GM18505 (cell line): ENCODE measurements at regions not wholly inside any gene's neighbourhood (a gene's known extent, or its start where the extent isn't known, plus 50 kb on each side); places are given as distances from the start of the nearest gene placed in this dataset.

Source experiments
- ATAC-seq: cut with Tn5 transposase; IDR thresholded peaks from one replicate; pipeline ENCODE4 v1.9.1; 2021; ENCODE audit not compliant: unreplicated experiment
- POLR2A ChIP-seq: IDR thresholded peaks from 4 replicates; pipeline ENCODE4 v1.6.1; 2011; ENCODE audit warnings: borderline replicate concordance; ENCODE audit not compliant: insufficient read depth, insufficient read length; ENCODE audit errors: extremely low read depth

GRCh38 chr3:10743366-10744097, 72.5 kb upstream of the SLC6A11 start:
- no peak for ATAC-seq
- no peak for TF ChIP-seq POLR2A

DNA sequence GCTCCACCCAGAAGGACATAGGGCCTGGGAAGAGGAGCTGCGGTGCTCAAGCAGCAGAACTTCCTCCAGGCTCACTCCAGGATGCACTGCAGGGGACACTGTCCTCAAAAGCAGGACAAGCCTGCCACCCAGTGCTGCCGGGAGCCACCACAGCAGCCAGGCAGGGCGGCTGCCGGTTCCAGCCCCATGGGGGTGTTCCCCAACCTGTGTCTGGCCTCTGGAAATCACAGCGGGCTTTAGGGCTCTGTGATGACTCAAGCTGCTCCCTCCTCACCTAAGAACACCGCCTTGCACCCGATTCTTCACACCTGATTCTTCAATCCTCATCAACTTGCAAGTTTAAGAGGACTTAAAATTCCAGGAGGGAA, 71.9 kb upstream of the SLC6A11 start:
- TF ChIP-seq POLR2A: no peak
- no peak for ATAC-seq

DNA sequence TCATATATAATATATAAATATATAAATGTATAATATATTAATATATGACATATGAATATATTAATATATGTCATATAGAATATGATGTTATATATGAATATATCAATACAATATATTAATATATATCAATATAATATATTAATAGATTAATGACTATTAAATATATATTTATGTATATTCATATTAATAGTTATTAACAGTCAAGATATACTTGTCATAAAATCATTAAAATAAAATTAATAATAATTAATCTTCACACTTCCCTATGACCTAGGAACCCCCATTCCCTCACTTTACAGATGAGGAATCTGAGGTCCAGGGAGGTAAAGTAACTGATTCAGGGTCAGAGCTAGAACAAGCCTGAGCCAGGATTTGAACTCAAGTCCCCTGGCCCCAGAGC, 70.6 kb upstream of the SLC6A11 start:
- no peak for TF ChIP-seq POLR2A
- no peak for ATAC-seq

- ATAC-seq: no peak
- no peak for TF ChIP-seq POLR2A
Measured at GRCh38 chr3:10746001-10746400, 70.0 kb upstream of the SLC6A11 start.

DNA sequence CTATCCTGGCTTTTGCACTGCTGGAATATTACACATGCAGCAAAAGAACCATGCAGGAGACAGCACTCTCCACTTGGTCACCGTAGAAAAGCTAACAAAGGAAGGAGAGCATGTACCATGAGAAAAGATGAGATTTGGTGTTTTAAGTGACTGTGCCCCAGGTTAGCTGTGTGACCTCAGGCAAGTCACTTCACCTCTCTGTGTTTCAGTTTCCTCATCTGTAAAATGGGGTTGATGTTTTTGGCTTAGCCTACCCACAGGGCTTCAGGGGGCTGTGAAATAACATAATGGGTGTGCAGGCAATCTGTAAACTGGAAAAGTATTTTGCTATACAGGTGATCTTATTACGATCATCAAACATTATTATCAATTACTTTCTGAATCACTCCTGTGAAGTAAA, 69.3 kb upstream of the SLC6A11 start:
- ATAC-seq: no peak
- TF ChIP-seq POLR2A: no peak

GRCh38 chr3:10747341-10747740, 68.7 kb upstream of the SLC6A11 start:
- no peak for TF ChIP-seq POLR2A
- ATAC-seq: no peak

DNA sequence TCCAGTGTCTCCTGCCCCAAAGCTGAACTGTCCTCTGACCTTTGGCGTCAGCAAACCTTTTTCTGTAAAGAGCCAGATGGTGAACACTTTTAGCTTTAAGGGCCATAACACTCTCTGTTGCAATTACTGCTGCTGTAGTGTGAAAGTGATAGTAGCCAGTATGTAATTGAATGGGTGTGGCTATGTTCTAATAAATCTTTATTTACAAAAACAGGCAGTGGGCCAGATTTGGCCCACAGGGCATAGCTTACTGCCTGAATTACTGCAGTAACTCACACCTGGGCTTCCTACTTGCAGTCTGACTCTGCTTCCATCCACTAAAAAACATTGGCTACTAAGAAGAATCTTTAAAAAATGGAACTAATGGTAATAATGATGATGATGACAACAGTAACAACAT, 68.0 kb upstream of the SLC6A11 start:
- TF ChIP-seq POLR2A: no peak

DNA sequence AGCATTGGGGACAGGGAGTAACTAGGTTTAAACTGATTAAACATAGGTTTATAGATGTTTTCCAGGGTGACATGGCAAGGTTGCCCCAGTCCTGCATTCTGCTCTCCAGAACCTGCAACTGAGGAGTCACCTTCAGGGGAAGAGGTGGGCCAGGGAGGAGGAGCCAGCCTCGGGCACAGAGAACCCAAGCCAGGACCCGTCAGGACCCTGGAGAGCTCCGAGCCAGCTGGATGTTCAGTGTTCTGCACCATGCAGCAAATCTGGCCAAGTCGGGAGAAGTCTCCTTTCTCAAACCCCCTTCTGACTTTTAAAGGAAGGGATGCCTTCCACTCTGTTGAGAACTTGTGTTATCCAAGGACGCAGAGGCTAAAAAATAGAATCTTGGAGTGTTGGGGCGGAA, 62.1 kb upstream of the SLC6A11 start:
- no peak for ATAC-seq
- no peak for TF ChIP-seq POLR2A

More for the DNA sequence above, 68.0 kb upstream of the SLC6A11 start:
- ATAC-seq: no peak

DNA sequence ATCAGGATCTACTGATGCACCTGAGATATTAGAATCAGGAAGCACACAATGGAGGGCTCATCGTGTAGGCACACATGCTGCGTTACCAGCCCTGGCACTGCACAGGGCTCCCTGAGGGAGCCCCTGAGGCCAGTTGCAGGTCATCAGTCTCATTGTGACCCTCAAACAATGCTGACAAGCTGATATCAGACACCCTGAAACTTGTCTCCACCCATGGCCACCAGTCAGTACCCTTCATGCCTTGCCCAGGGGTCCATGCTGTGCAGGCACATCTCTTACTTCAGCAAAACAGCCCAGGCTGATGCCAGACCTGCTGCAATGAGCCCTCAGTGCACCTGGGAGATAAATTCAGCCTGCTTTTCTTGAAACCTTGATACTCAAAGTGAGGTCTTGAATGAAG, 59.5 kb upstream of the SLC6A11 start:
- no peak for ATAC-seq
- no peak for TF ChIP-seq POLR2A

- no peak for TF ChIP-seq POLR2A
- ATAC-seq: no peak
Measured at GRCh38 chr3:10757021-10757820, 58.8 kb upstream of the SLC6A11 start.

DNA sequence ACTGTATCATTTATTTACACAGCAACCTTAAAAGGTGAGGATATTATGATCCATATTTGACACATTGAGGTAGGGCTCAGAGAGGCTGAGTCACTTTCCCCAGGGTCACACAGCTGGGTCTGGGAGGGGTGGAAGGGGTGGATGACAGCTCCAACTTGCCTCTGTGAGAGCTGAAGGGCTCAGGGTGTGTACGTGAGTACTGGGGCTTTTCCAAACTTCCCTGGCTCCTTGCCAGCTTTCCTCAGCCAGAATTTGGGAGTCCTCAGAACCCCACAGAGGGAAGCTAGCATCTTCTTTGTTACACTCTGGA, 58.3 kb upstream of the SLC6A11 start:
- ATAC-seq: no peak
- TF ChIP-seq POLR2A: no peak

DNA sequence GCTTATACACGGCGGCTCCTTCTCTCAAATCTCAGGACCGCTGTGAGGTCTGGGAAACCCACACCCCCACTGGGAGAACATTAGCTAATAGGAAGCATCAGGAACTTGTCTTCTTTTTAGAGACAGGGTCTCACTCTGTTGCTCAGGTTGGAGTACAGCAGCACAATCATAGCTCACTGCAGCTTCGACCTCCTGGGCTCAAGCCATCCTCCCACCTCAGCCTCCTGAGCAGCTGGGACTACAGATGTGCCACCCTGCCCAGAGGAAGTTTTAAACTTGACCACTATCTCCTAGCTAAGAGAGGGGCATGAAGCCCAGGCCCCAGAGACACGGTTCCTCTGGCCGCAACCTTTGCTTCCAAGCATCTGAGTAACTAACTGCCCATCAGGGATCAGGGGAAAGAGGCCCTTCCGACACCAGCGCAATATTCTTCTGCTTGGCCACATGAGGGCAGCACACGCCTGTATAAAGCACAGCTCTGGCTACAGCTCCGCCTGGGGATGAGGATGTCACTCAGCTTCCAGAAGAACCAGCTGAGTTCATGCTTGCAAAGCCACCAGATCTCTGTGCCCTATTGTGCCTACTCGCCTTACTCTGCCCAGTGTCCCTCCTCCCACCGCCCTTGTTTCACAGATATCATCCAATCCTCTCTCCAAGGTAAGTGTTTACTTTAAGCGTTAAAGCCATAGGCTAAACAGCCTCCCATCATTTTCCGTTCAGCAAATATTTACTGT, 57.6 kb upstream of the SLC6A11 start:
- no peak for TF ChIP-seq POLR2A
- no peak for ATAC-seq

DNA sequence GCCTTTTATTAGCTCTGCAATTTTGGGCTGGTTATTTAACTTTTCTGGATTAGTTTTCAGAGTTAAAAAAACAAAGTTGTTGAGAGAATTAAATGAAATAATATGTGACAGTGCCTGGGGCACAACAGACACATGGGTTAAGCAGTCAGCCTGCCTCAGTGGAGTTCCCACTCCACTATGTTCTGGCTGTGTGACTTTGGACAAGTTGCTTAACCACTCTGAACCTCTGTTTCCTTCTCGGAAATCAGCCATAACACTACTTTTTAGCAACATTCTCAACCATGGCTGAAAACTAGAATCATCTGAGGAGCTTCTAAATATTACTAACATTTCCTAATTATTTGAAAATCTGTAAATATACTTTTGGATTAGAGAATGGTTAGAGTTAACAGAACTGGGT, 56.5 kb upstream of the SLC6A11 start:
- ATAC-seq: no peak
- no peak for TF ChIP-seq POLR2A

GRCh38 chr3:10760199-10760598, 55.8 kb upstream of the SLC6A11 start:
- ATAC-seq: no peak
- no peak for TF ChIP-seq POLR2A
